Left hindlimb (tissue), 1 donor: ENCODE measurements at regions not wholly inside any gene's neighbourhood (a gene's known extent, or its start where the extent isn't known, plus 50 kb on each side); places are given as distances from the start of the nearest gene placed in this dataset.
"Not testable (repeated sequence)": the region's sequence is repeated elsewhere in the genome, so short reads cannot be mapped to it uniquely, and the experiment has no call there.

Source experiments
- DNase-seq: peaks from one replicate; pipeline ENCODE4 v3.0.0-alpha.2; 2018

- DNase-seq = no peak
Observed at GRCh38 chr3:103203441-103203840, 768.6 kb downstream of the ZPLD1 start.

- DNase-seq = no peak
Observed at GRCh38 chr3:103210583-103210982, 775.8 kb downstream of the ZPLD1 start.

- DNase-seq = no peak
Observed at GRCh38 chr3:103218146-103218545, 783.3 kb downstream of the ZPLD1 start.

GRCh38 chr3:103218793-103219192 is 784.0 kb downstream of the ZPLD1 start:
- DNase-seq = no peak

GRCh38 chr3:103227651-103228050 is 792.8 kb downstream of the ZPLD1 start:
- DNase-seq = no peak

- no peak for DNase-seq
Observed at GRCh38 chr3:103247459-103247858, 812.6 kb downstream of the ZPLD1 start.

GRCh38 chr3:103254827-103255226 is 820.0 kb downstream of the ZPLD1 start:
- DNase-seq = not testable (repeated sequence)

GRCh38 chr3:103269287-103269686 is 834.5 kb downstream of the ZPLD1 start:
- no peak for DNase-seq

GRCh38 chr3:103271575-103271974 is 836.8 kb downstream of the ZPLD1 start:
- no peak for DNase-seq

- no peak for DNase-seq
Observed at GRCh38 chr3:103295974-103296570, 861.3 kb downstream of the ZPLD1 start.

GRCh38 chr3:103297502-103297901 is 862.7 kb downstream of the ZPLD1 start:
- not testable (repeated sequence) for DNase-seq

- DNase-seq = no peak
Observed at GRCh38 chr3:103306104-103306503, 871.3 kb downstream of the ZPLD1 start.

GRCh38 chr3:103308921-103309320 is 874.1 kb downstream of the ZPLD1 start:
- no peak for DNase-seq

- no peak for DNase-seq
Observed at GRCh38 chr3:103319912-103320311, 885.1 kb downstream of the ZPLD1 start.

- no peak for DNase-seq
Observed at GRCh38 chr3:103337179-103337845, 902.5 kb downstream of the ZPLD1 start.

GRCh38 chr3:103341078-103341606 is 906.3 kb downstream of the ZPLD1 start:
- no peak for DNase-seq

- DNase-seq = no peak
Observed at GRCh38 chr3:103342205-103342731, 907.5 kb downstream of the ZPLD1 start.

GRCh38 chr3:103349760-103350159 is 914.9 kb downstream of the ZPLD1 start:
- no peak for DNase-seq

- no peak for DNase-seq
Observed at GRCh38 chr3:103365467-103365866, 930.7 kb downstream of the ZPLD1 start.

GRCh38 chr3:103367481-103367880 is 932.7 kb downstream of the ZPLD1 start:
- DNase-seq = no peak

- no peak for DNase-seq
Observed at GRCh38 chr3:103371411-103371810, 936.6 kb downstream of the ZPLD1 start.

GRCh38 chr3:103372031-103372430 is 937.2 kb downstream of the ZPLD1 start:
- no peak for DNase-seq

GRCh38 chr3:103380391-103380790 is 945.6 kb downstream of the ZPLD1 start:
- no peak for DNase-seq
